Stimulated activated CD8-positive, alpha-beta memory T cell treated with anti-CD3 and anti-CD28 coated beads, Interleukin-7, amount 100 ng/mL, for 4 hours (primary cell): ENCODE measurements at regions not wholly inside any gene's neighbourhood (a gene's known extent, or its start where the extent isn't known, plus 50 kb on each side); places are given as distances from the start of the nearest gene placed in this dataset.
"Not testable (repeated sequence)": the region's sequence is repeated elsewhere in the genome, so short reads cannot be mapped to it uniquely, and the experiment has no call there.

Experiments used
- DNase-seq, 2 donors: peaks; one replicate each; pipeline ENCODE4 v3.0.0-alpha.2; 2020; ENCODE audit warnings: low read depth in 2 of 2

DNA sequence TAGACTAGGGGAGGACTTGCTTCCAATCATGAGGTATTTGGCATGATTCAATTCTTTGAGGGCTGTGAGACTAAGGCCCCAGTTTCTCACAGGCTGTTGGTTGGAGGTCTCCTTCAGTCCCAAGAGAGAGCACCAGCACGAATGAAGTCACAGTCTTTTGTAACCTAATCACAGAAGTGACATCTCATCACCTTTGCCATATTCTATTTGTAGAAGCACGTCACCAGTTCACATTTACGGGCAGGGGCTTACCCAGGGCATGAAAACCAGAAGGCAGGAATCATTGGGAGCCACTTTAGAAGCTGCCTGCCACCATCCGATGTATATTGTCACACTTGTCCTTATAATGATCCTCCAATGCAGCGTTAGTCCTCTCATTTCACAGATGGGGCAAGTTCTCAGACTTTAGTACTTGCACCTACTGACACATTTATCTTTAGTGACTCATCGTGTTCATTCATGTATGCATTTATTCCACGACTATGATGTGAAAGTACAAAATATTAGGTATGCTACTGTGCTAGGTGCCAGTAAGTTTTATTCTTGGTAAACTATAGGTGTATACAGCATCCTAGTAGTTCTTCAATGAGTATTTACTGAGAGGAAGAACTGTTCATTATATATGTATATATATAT is 163.8 kb upstream of the PGRMC2 start:
- no peak for DNase-seq

GRCh38 chr4:128450326-128451120 is 162.9 kb upstream of the PGRMC2 start:
- no peak for DNase-seq

- no peak for DNase-seq
Measured at GRCh38 chr4:128449251-128449650, 161.6 kb upstream of the PGRMC2 start.

DNA sequence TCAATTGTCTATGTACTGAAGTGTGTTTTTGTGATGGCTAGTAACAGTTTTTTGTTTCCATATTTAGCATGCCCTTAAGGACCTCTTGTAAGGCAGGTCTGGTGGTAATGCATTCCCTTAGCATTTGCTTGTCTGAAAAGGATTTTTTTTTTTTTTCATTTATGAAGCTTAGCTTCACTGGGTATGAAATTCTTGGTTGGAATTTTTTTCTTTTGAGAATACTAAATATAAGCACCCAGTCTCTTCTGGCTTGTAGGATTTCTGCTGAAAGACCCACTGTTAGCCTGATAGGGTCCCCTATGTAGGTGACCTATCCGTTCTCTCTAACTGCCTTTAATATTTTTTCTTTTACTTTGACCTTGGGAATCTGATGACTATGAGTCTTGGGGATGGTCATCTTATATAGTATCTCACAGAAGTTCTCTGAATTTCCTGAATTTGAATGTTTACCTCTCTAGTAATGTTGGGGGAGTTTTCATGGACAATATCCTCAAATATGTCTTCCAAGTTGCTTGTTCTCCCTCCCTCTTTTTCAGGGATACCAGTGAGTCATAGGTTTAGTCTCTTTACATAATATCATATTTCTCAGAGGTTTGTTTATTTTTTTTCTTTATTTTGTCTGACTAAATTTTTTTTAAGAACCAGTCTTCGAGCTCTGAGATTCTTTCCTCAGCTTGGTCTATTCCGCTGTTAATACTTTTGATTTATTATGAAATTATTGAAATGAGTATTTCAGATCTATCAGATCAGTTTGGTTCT is 157.1 kb upstream of the PGRMC2 start:
- no peak for DNase-seq

DNA sequence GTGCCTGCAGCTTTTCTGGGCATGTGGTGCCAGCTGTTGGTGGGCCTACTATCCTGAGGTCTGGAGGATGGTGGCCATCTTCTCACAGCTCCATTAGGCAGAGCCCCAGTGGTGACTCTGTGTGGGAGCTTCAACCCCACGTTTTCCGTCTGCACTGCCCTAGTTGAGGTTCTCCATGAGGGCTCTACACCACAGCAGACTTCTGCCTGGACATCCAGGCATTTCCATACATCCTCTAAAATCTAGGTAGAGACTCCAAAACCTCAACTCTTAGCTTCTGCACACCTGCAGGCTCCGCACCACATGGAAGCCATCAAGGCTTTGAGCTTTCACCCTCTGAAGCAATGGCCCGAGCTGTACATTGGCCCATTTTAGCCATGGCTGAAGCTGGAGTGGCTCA is 153.3 kb upstream of the PGRMC2 start:
- DNase-seq: no peak

GRCh38 chr4:128437023-128437422 is 149.4 kb upstream of the PGRMC2 start:
- not testable (repeated sequence) for DNase-seq

- DNase-seq: not testable (repeated sequence)
Measured at GRCh38 chr4:128429023-128429613, 141.5 kb upstream of the PGRMC2 start.

DNA sequence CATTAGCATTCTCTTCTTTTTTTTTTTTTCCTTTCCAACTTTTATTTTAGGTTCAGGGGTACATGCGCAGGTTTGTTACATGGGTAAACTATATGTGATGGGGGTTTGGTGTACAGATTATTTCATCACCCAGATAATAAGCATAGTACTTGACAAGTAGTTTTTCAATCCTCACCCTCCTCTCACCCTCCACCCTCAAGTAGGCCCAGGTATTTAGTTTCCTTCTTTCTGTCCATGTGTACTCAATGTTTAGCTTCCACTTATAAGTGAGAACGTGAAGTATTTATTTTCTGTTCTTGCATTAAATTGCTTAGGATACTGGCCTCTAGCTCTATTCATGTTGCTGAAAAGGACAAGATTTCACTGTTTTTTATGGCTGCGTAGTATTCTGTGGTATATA is 140.8 kb upstream of the PGRMC2 start:
- DNase-seq: no peak

GRCh38 chr4:128427832-128428366 is 140.3 kb upstream of the PGRMC2 start:
- DNase-seq: no peak

GRCh38 chr4:128424527-128425497 is 137.2 kb upstream of the PGRMC2 start:
- DNase-seq: no peak

- not testable (repeated sequence) for DNase-seq
Measured at GRCh38 chr4:128422296-128422695, 134.7 kb upstream of the PGRMC2 start.

- no peak for DNase-seq
Measured at GRCh38 chr4:128416921-128417320, 129.3 kb upstream of the PGRMC2 start.

DNA sequence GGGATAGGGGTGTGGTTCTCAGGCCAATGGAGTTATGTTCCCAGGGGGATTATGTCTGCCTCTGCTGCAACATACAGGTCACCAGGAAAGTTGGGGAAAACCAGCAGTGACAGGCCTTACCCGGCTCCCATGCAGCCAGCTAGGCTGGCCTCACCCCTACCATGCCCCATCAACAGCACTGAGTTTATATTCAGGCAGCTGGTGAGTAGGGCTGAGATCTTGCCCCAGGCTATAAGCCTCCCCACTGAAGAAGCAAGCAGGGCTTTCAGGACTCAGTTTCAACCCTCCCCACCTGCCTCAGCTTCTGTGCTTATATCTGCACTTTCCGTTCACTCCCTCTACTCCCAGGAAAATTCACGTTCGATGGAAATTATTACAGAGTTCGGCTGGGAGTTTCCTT is 122.4 kb upstream of the PGRMC2 start:
- no peak for DNase-seq

DNA sequence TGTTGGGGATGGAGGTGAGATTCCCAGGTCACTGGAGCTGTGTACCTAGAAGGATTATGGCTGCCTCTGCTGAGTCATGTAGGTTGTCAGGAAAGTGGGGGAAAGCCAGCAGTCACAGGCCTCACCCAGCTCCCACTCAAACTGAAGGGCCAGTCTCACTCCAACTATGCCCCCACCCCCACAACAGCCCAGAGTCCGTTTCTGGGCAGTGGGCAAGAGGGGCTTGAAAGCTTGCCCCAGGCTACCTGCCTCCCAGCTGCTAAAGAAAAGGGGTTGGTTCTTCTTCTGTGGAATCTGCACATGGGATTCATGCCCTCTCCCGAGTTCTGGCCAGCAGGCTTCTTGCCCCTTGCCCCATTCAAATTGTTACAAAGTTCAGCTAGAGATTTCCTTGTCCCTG is 116.0 kb upstream of the PGRMC2 start:
- DNase-seq: no peak

- DNase-seq: no peak
Measured at GRCh38 chr4:128394778-128395177, 107.2 kb upstream of the PGRMC2 start.

GRCh38 chr4:128393101-128393704 is 105.6 kb upstream of the PGRMC2 start:
- DNase-seq: no peak

GRCh38 chr4:128390475-128390996 is 102.9 kb upstream of the PGRMC2 start:
- no peak for DNase-seq

DNA sequence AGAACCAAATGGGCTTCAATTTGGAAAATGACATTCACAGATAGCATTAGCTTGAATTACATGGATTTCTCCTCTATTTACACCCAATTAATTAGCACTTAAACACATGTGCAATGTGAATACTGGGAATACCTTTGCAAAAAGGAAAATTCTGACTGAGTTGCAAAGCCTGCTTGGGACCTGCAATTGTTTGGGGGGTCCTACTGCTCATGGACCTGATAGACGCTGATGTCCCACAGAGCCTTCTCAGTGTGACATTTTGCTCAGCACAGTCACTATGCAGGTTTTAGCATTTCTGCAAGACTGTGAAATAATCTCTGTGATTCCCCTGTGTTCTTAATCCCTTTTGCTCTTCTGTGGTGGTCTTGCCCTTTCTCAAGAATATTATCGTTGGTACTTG is 101.2 kb upstream of the PGRMC2 start:
- no peak for DNase-seq

DNA sequence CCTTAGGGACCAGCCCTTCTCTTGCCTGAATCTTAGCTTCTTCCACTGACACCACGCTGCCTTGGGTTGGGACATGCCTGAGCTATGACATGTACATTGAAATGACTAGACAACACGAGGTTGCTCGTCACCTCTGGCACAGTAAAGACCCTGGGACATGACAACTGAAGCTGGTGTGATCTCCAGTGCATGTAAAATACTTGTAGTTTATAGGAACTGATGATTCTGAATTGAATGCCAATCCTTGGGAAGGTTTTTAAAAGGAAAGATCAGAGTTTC is 100.7 kb upstream of the PGRMC2 start:
- DNase-seq: no peak

GRCh38 chr4:128387600-128388351 is 100.2 kb upstream of the PGRMC2 start:
- DNase-seq: no peak
